ENCODE measurements at regions not wholly inside any gene's neighbourhood (a gene's known extent, or its start where the extent isn't known, plus 50 kb on each side); places are given as distances from the start of the nearest gene placed in this dataset.

DNA sequence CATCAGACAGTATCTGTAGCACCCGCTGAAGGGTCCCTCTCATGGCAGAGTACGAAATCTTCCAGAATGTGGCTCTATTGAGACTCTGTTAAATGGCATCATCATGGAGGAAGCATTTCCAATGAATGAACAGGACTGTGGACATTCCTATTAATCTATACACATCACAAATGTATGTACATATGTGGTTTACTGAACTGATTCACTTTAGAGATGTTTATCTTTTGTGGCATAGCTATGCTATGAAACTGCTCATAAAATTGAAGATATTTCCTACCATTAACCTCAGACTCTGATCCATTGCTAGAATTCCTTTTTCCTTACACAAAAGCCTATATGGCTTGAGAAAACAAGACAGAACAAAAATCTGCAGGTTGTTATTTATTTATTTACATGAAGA is 259.6 kb upstream of the RRP15 start:
- WGBS (ENCODE audit: insufficient coverage, low coverage, missing lambda C conversion rate), result 0% methylated on average over 2 of the region's 2 CpGs
- CTCF ChIA-PET (ENCODE audit: low intra/inter-chr PET ratio), result no interaction called here
- in situ Hi-C loops (cut with MboI), result no loop called here

DNA sequence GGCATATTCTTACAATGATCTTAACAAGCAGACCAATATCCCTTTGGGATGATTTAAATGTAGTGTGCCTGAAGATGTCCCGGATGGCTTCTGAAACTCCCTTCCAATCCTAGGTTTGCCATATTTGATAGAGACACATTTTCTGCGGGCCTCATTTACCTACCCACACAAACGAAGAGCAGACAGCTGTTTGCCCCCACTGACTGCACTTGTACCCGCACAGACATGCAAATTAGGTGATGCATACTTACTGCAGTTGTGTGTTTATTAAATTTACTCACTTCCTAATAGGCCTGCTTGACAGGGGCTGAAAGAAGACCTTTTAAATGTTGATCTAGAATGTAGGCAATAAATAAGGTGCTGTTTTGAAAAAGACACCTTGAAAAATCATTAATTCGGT is 257.9 kb upstream of the RRP15 start:
- Histone ChIP-seq H2AFZ (ENCODE audit: low read depth, low read length) (no peak overlapping the region), H3K4me3 (no peak overlapping the region), H4K20me1 (replicated peaks; ENCODE audit: control insufficient read depth, insufficient read depth, low read length) (no peaks in the 10 kb centered on the region), H3K9me3 (replicated peaks; ENCODE audit: control insufficient read depth, insufficient read depth, low read depth, low read length) (no peaks in the 10 kb centered on the region; the same call in 1 of the 2 replicates), H3K9ac (ENCODE audit: insufficient read depth in 1 of 2, low read depth in 2 of 2, low read length in 2 of 2) (no peak overlapping the region), H3K79me2 (ENCODE audit: control insufficient read depth, insufficient read depth, low read length) (no peaks in the 10 kb centered on the region), H3K4me1 (replicated peaks in 1 of 2; ENCODE audit: control insufficient read depth in 2 of 2, insufficient read depth in 2 of 2, low read length in 2 of 2) (no peaks in the 10 kb centered on the region), H3K27ac (ENCODE audit: extremely low read depth, low read depth, low read length) (no peak overlapping the region), H3K36me3 (ENCODE audit: control insufficient read depth, insufficient read depth, low read length) (no peaks in the 10 kb centered on the region), H3K9me1 (ENCODE audit: control insufficient read depth, insufficient read depth, low read length) (no peaks in the 10 kb centered on the region), H3K27me3 (ENCODE audit: control insufficient read depth in 2 of 2, insufficient read depth in 2 of 2, low read length in 2 of 2) (no peaks in the 10 kb centered on the region), H3K4me2 (ENCODE audit: insufficient read depth, low read length) (no peak overlapping the region)
- TF ChIP-seq GTF2F1 (IDR thresholded peaks at IDR 0.05; ENCODE audit: low read depth, low read length) (no peak), TAF7 (tag; IDR thresholded peaks at IDR 0.05) (no peak), HLTF (IDR thresholded peaks at IDR 0.05) (no peak)
- no peak for DNase-seq (ENCODE audit: extremely low read depth in 1 of 4, low spot score in 3 of 4)
- BruUV-seq (replicated peaks), result no TSS peak
- no peak for FAIRE-seq
- POLR2A ChIA-PET, result no interaction called here
- intact Hi-C loops (cut with micrococcal nuclease), result no loop called here
- in situ Hi-C loops (cut with MboI), result no loop called here
- 2% methylated on average over 5 of the region's 5 CpGs for WGBS (ENCODE audit: insufficient coverage, low coverage, missing lambda C conversion rate)
- CTCF ChIA-PET (ENCODE audit: low intra/inter-chr PET ratio), result no interaction called here
- no peak for ATAC-seq

More for the DNA sequence above, 259.6 kb upstream of the RRP15 start:
- H2AFZ ChIP-seq (ENCODE audit: low read depth, low read length), result no peak overlapping the region
- H3K9ac ChIP-seq (ENCODE audit: insufficient read depth in 1 of 2, low read depth in 2 of 2, low read length in 2 of 2), result no peak overlapping the region
- no peak overlapping the region for H3K27ac ChIP-seq (ENCODE audit: extremely low read depth, low read depth, low read length)
- no peak for DNase-seq (ENCODE audit: extremely low read depth in 1 of 4, low spot score in 3 of 4)
- no peaks in the 10 kb centered on the region; the same call in 1 of the 2 replicates for H3K9me3 ChIP-seq (replicated peaks; ENCODE audit: control insufficient read depth, insufficient read depth, low read depth, low read length)
- H3K36me3 ChIP-seq (ENCODE audit: control insufficient read depth, insufficient read depth, low read length), result no peaks in the 10 kb centered on the region
- ATAC-seq, result no peak
- POLR2A ChIA-PET, result no interaction called here
- no peaks in the 10 kb centered on the region for H3K79me2 ChIP-seq (ENCODE audit: control insufficient read depth, insufficient read depth, low read length)
- BruUV-seq (replicated peaks), result no TSS peak
- no peak for FAIRE-seq
- H3K4me2 ChIP-seq (ENCODE audit: insufficient read depth, low read length), result no peak overlapping the region
- no peaks in the 10 kb centered on the region for H3K9me1 ChIP-seq (ENCODE audit: control insufficient read depth, insufficient read depth, low read length)
- no peaks in the 10 kb centered on the region for H3K4me1 ChIP-seq (replicated peaks in 1 of 2; ENCODE audit: control insufficient read depth in 2 of 2, insufficient read depth in 2 of 2, low read length in 2 of 2)
- H4K20me1 ChIP-seq (replicated peaks; ENCODE audit: control insufficient read depth, insufficient read depth, low read length), result no peaks in the 10 kb centered on the region
- TF ChIP-seq, protein P1, sequence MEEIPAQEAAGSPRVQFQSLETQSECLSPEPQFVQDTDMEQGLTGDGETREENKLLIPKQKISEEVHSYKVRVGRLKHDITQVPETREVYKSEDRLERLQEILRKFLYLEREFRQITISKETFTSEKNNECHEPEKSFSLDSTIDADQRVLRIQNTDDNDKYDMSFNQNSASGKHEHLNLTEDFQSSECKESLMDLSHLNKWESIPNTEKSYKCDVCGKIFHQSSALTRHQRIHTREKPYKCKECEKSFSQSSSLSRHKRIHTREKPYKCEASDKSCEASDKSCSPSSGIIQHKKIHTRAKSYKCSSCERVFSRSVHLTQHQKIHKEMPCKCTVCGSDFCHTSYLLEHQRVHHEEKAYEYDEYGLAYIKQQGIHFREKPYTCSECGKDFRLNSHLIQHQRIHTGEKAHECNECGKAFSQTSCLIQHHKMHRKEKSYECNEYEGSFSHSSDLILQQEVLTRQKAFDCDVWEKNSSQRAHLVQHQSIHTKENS (CRISPR knock-in tag; IDR thresholded peaks at IDR 0.05), result no peak
- TF ChIP-seq ZNF707 (CRISPR knock-in tag; conservative IDR thresholded peaks at IDR 0.05), result no peak
- TF ChIP-seq RUNX1 (IDR thresholded peaks at IDR 0.05; ENCODE audit: low read depth), result no peak
- H3K27me3 ChIP-seq (ENCODE audit: control insufficient read depth in 2 of 2, insufficient read depth in 2 of 2, low read length in 2 of 2), result no peaks in the 10 kb centered on the region
- intact Hi-C loops (cut with micrococcal nuclease), result no loop called here
- H3K4me3 ChIP-seq, result no peak overlapping the region

All from K562 (cell line).